LoVo (cell line): ENCODE measurements at regions not wholly inside any gene's neighbourhood (a gene's known extent, or its start where the extent isn't known, plus 50 kb on each side); places are given as distances from the start of the nearest gene placed in this dataset.

Experiments used
- DNase-seq: peaks from one replicate; pipeline ENCODE4 v3.0.0-alpha.2; 2016; ENCODE audit warnings: low spot score

DNA sequence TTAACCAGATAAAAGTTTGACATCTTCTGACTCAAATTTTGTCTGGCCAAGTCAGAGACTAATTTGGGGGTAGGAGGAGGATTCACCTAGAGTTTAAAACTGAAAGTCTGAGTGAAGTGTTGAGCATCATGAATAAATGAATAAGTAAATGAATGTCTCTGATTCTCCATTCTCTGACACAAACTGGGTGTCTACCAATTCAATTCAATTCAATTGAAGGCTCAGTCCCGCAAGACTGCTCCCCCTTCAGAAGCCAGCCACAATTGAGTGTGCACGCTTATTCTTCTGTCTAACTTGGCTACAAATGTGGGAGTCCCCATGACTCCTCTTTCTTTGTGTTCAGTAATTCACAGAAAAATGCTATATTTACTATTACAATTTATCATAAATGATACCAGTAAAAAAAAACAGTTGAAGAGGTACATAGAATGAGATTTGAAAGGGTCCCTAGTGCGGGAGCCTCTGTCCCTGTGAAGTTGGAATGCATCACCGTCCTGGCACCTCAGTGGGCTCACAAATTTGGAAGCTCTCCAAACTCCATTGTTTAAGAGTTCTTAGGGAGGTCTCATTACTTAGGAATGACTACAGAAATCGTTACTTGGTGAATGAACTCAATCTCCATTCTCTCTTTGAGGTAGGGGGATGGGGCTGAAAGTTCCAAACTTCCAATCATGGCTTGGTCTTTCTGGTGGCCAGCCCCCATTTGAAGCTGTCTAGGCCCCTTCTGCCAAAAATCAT is 243.7 kb upstream of the PHYHIPL start:
- no peak for DNase-seq

DNA sequence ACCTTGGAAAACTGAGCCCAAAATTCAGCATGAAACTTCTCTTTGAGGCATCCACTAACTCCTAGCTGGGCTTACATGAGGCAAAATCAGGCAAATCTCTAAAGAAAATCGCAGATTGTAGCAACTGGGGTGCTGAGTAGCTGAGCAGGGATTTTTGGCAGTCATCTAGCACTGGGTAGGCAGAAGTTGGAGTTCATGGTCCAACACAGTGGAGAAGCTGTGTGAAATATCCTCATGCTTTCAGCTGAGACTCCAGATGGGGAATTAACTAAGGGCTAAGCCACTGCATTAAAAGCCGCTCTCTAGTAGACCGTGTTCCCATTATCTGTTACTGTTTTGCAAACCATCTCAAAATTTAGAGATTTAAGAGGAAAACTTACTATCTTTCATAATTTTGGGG is 240.1 kb upstream of the PHYHIPL start:
- no peak for DNase-seq

DNA sequence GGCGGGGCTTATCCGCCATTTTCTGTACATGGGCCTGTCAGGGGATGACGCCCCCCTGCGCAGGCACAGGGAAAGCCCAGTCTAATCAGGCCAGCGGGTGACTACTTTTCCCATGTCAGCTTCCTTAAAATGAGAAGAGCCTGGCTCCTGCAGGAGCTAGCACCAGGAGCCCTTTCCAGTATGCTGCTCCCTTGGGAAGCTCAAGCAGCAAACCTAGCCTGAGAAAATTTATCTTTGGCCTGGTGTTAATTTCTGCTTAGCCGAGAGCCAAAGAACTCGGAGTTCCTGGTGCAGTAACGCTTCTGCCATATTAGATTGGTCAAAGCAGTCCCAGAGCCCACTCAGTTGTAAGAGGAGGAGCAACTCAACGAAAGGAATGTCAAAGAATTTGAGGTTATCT is 239.0 kb upstream of the PHYHIPL start:
- DNase-seq: no peak

GRCh38 chr10:58942724-58943123 is 233.7 kb upstream of the PHYHIPL start:
- DNase-seq: no peak

DNA sequence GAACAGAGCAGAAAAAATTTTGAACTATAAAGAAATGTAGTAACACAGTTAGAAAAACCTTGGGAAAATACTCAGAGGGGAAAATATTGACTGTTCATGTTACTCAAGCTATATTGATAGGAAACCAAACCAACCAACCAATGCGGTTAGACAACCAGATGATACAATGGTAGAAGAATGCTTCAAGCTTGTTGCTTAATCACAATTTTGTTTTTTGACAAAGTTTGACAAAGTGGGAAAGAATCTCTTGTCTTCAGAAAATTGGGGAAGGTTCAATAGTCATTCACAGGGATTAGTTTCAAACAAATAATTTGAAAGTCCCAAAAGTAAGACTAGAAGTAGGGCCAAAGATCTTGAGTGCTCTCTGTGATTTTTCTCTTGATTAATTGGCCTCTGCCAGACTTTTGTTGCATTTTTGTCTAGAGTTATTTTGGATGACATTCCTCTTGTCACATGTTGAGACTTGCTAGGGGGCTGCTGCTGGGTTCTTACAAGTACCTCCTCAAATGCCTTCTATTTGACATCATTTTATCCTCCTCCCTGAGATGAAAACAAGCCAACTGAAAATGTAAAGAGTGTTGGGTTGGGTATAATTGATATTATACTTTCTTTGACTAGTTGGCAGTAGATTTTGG is 233.1 kb upstream of the PHYHIPL start:
- no peak for DNase-seq

- DNase-seq: no peak
Observed at GRCh38 chr10:58943960-58944359, 232.5 kb upstream of the PHYHIPL start.

- no peak for DNase-seq
Observed at GRCh38 chr10:58948303-58948702, 228.1 kb upstream of the PHYHIPL start.

DNA sequence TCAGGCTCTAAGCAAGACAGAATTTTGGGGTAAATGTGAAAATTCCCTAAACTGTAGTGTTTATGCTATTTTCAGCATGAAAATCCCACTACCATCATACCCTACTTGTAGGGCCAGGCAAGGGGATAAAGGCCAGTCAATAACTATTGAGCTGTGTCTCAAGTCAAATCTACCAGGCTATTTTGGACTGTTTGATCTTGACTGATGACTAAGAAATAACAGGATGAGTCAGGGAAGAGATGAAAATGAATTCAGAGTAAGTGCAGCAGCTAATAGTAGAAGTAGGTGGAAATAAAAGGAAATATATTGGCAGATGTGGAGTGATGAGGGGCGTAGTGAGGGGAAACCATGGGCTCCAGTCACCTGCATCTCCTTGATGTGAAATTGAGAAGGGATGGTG is 225.8 kb upstream of the PHYHIPL start:
- DNase-seq: no peak

- no peak for DNase-seq
Observed at GRCh38 chr10:58951087-58951486, 225.4 kb upstream of the PHYHIPL start.

- no peak for DNase-seq
Observed at GRCh38 chr10:58951746-58952145, 224.7 kb upstream of the PHYHIPL start.

DNA sequence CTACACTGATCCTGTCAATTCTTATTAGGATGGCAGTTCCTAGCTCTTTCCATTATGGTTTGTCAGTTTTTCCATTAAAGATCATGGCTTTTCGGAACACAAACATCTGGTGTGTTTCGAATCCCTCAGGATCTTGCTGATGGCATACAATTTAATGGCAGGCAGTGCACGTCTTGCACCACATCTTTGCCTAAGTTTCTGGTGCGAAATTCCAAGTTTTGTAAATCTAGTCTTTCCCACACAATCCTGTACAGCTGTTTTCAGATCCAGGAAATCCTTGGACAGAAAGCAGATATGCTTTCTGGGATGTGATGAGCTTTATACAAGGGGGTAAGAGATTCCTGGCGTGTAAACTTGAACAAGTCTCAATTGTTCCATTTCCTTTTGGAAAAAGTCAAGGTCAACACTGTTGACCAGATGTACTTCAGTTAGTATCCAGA is 224.3 kb upstream of the PHYHIPL start:
- DNase-seq: no peak

DNA sequence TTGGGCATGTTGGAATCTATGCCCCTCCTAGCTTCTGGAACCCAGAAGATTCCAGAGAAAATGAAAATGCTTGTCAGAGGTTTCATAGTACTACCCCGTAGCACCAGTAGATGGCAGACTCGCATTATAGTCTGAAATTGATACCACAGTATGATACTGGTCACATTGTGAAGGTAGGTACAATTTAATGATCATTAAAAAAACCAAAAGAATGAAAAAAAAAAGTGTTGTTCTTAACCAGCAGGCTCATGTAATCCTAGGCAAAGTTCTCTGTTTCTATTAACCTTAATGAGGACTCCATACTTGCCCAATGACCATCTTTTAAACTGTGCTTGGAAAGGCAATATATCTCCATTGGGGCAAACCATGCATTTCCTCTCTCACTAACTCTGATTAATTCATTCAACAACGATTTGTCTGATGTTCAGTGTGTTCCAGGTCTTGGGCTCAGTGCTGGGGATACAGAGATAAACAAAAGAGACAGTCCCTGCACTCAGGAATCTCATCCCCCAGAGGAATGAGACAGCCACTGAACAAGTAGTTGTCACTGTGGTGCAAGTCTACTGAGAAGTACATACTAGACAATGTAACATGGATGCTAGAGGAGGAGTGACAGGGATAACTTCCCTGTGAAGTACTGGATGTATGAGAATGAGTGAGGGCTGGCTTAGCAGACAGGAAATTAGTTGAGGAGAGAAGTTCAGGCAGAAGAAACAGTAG is 223.5 kb upstream of the PHYHIPL start:
- peak; percentile 37 for DNase-seq

DNA sequence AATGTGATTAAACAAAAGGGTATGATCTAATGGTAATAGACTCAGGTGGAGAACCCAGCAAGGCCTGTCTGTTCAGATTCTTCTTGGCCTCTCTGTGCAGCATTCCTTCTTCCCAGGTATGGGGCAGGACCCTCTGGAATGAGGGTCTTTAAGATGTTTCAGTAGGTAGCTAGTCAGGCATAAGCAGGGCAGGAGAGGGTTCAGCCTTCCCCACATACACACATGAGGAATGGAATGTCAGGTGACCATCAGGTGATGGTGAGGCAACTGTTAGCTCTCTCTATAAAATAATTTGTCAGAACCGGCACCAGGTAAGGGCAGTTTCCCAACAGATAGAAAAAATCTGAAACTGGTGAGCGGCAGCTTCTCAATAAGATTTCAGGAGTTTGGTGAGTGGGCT is 222.3 kb upstream of the PHYHIPL start:
- no peak for DNase-seq

- no peak for DNase-seq
Observed at GRCh38 chr10:58955615-58956014, 220.8 kb upstream of the PHYHIPL start.

GRCh38 chr10:58956926-58957325 is 219.5 kb upstream of the PHYHIPL start:
- no peak for DNase-seq

GRCh38 chr10:58957517-58957916 is 218.9 kb upstream of the PHYHIPL start:
- no peak for DNase-seq

DNA sequence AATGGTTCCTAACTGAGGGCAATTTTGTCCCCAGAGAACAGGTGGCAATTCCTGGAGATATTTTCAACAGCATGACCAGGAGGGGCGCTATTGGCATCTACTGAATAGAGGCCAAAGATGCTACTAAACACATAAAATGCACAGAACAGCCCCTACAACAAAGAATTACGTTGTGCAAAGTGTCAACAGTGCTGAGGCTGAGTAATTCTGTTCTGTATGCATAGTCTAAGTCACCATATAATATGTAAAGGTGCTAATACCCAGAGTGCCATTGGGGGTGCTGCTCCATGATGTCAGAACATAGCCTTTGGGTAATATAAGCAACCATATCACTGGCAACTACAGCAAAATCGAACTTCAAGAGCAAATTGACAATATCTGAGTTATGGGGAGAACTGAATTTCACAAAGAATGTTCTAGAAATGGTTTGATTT is 213.3 kb upstream of the PHYHIPL start:
- DNase-seq: no peak

- DNase-seq: no peak
Observed at GRCh38 chr10:58963723-58964124, 212.7 kb upstream of the PHYHIPL start.

DNA sequence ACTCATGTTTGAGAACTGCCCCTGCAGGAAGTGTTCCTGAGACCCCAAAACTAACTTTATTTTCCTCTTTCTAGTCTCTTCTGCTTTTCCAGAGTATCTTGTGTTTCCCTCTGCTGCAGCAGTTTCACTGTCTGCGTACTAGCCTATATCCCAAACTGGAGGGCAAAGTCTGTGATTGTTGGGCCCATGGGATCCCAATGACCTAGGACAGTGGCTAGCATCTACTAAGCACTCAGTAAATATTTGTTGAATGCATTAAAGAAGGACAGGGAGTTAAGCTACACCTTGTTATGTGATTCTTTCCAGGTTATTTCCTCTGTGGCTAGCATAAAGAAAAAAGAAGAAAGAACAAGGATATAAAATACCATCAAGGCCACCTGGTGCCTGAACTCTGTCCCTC is 210.6 kb upstream of the PHYHIPL start:
- no peak for DNase-seq

GRCh38 chr10:58967551-58968388 is 208.7 kb upstream of the PHYHIPL start:
- DNase-seq: peak; percentile 16

- DNase-seq: no peak
Observed at GRCh38 chr10:58968389-58968755, 208.1 kb upstream of the PHYHIPL start.

DNA sequence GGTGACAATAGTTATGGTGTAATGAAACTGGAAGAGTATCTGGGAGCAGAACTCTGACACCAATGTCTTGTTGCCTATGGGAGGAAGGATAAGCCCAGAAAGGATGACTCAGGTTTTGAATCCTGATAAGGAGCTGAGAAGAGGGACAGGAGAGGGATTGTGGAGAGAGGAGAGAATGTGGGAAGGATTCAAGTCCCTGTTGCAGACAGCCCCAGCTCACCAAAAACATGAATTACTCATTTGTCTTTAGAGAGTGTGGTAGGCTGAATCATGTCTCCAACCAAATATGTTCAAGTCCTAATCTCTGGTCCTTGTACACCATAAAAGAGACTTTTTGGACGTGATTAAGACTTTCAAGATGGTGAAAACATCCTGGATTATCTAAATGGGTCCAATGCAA is 206.9 kb upstream of the PHYHIPL start:
- no peak for DNase-seq
